Activated B cell treated with CpG ODN at 0.5 μM for 24 hours (primary cell): ENCODE measurements at regions not wholly inside any gene's neighbourhood (a gene's known extent, or its start where the extent isn't known, plus 50 kb on each side); places are given as distances from the start of the nearest gene placed in this dataset.

Source experiments
- ATAC-seq: fragments of 200-7000 bp; cut with Tn5 transposase; one replicate; pipeline ENCODE4 v1.10.0; 2021; ENCODE audit warnings: low read depth, mild to moderate bottlenecking, moderate library complexity
- CTCF ChIA-PET: fragments of 350-600 bp; sonication (Branson Sonifier 250); formaldehyde crosslinking; loops from one replicate; lab custom pipeline; 2021; ENCODE audit warnings: antibody characterized with exemption; lab: Charles Lee
- POLR2A ChIA-PET: fragments of 350-600 bp; sonication (Branson Sonifier 250); formaldehyde crosslinking; loops from one replicate; lab custom pipeline; 2021; ENCODE audit warnings: antibody characterized with exemption; lab: Charles Lee
- DNase-seq: peaks from one replicate; pipeline ENCODE4 v3.0.0; 2022
- H3K27ac Mint-ChIP-seq: one replicate; pipeline ENCODE4 v1.8.0; 2020; ENCODE audit warnings: mixed read lengths
- H3K27me3 Mint-ChIP-seq: one replicate; pipeline ENCODE4 v1.8.0; 2021; ENCODE audit warnings: mixed read lengths
- H3K36me3 Mint-ChIP-seq: one replicate; pipeline ENCODE4 v1.8.0; 2021; ENCODE audit warnings: low read depth, mixed read lengths
- H3K4me1 Mint-ChIP-seq: one replicate; pipeline ENCODE4 v1.8.0; 2021; ENCODE audit warnings: mixed read lengths
- H3K4me3 Mint-ChIP-seq: one replicate; pipeline ENCODE4 v1.8.0; 2020; ENCODE audit warnings: mild to moderate bottlenecking, mixed read lengths
- H3K9me3 Mint-ChIP-seq: one replicate; pipeline ENCODE4 v1.8.0; 2020; ENCODE audit warnings: mixed read lengths
- intact Hi-C: fragments of 100-400 bp; cut with micrococcal nuclease; formaldehyde crosslinking; loops from one replicate; pipeline ENCODE4 v1.15.1; 2024
- TF ChIP-seq, protein P1 (sequence below): fragments of 200-600 bp; IDR thresholded peaks from one replicate; pipeline ENCODE4 v1.8.0; 2022; ENCODE audit warnings: antibody characterized with exemption, mild to moderate bottlenecking

GRCh38 chr6:6750594-6751265, 162.2 kb downstream of the LY86 start:
- H3K27ac Mint-ChIP-seq = no peak overlapping the region
- no peak for DNase-seq
- TF ChIP-seq, protein P1, sequence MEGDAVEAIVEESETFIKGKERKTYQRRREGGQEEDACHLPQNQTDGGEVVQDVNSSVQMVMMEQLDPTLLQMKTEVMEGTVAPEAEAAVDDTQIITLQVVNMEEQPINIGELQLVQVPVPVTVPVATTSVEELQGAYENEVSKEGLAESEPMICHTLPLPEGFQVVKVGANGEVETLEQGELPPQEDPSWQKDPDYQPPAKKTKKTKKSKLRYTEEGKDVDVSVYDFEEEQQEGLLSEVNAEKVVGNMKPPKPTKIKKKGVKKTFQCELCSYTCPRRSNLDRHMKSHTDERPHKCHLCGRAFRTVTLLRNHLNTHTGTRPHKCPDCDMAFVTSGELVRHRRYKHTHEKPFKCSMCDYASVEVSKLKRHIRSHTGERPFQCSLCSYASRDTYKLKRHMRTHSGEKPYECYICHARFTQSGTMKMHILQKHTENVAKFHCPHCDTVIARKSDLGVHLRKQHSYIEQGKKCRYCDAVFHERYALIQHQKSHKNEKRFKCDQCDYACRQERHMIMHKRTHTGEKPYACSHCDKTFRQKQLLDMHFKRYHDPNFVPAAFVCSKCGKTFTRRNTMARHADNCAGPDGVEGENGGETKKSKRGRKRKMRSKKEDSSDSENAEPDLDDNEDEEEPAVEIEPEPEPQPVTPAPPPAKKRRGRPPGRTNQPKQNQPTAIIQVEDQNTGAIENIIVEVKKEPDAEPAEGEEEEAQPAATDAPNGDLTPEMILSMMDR = no peak
- intact Hi-C loops = no loop called here
- no peak overlapping the region for H3K4me3 Mint-ChIP-seq
- H3K9me3 Mint-ChIP-seq = no peaks in the 10 kb centered on the region
- POLR2A ChIA-PET = interaction anchor here (0.6 to 0.7 kb wide), 2 partner anchors 8 to 65 kb away, joined by 3 to 6 read pairs; no protein-coding TSS in a partner anchor
- H3K4me1 Mint-ChIP-seq = no peaks in the 10 kb centered on the region
- no peak for ATAC-seq
- H3K27me3 Mint-ChIP-seq = peaks cover 5% of the 10 kb centered on the region
- CTCF ChIA-PET = interaction anchor here (1.6 kb wide), 1 partner anchor 8 kb away, joined by 4 read pairs; no protein-coding TSS in a partner anchor
- H3K36me3 Mint-ChIP-seq = no peaks in the 10 kb centered on the region

DNA sequence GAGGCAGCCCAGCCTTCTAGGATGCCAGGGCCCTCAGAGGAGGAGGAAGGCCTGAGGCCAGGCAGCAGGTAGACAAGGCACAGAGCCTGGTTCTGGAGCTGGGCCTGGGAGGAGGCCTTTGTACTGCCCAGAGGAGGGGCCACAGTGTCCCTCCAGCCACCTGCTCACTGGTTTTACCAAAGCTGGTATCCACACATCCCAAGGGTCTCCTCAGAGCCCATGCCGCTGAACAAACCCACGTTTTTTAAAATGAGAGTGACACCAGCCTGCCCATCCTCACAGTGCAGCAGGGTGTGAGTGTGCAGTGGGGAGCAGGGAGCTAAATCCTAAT, 162.7 kb downstream of the LY86 start:
- Mint-ChIP-seq H3K4me3 (no peak overlapping the region), H3K27ac (no peak overlapping the region), H3K4me1 (no peaks in the 10 kb centered on the region), H3K36me3 (no peaks in the 10 kb centered on the region), H3K9me3 (no peaks in the 10 kb centered on the region), H3K27me3 (peaks cover 9% of the 10 kb centered on the region)
- DNase-seq = no peak
- ATAC-seq = no peak
- intact Hi-C loops = no loop called here
- TF ChIP-seq, protein P1 = no peak
- ChIA-PET POLR2A (interaction anchor here (0.5 kb wide), 1 partner anchor 512 kb away, joined by 9 read pairs; no protein-coding TSS in a partner anchor), CTCF (interaction anchor here (1.1 to 1.6 kb wide), 2 partner anchors 8 to 492 kb away, joined by 3 to 4 read pairs; no protein-coding TSS in a partner anchor)

GRCh38 chr6:6751619-6752023, 163.1 kb downstream of the LY86 start:
- POLR2A ChIA-PET = interaction anchor here (0.5 kb wide), 1 partner anchor 512 kb away, joined by 9 read pairs; no protein-coding TSS in a partner anchor
- Mint-ChIP-seq H3K27ac (no peak overlapping the region), H3K36me3 (no peaks in the 10 kb centered on the region), H3K27me3 (peaks cover 9% of the 10 kb centered on the region), H3K9me3 (no peaks in the 10 kb centered on the region), H3K4me3 (no peak overlapping the region), H3K4me1 (no peaks in the 10 kb centered on the region)
- DNase-seq (no peak), ATAC-seq (no peak)
- TF ChIP-seq, protein P1 = no peak
- CTCF ChIA-PET = interaction anchor here (1.1 kb wide), 1 partner anchor 492 kb away, joined by 3 read pairs; no protein-coding TSS in a partner anchor
- intact Hi-C loops = no loop called here

GRCh38 chr6:6752129-6752528, 163.6 kb downstream of the LY86 start:
- no peak for ATAC-seq
- peaks cover 9% of the 10 kb centered on the region for H3K27me3 Mint-ChIP-seq
- TF ChIP-seq, protein P1 = no peak
- no peaks in the 10 kb centered on the region for H3K36me3 Mint-ChIP-seq
- POLR2A ChIA-PET = no interaction called here
- no peak for DNase-seq
- intact Hi-C loops = no loop called here
- no peaks in the 10 kb centered on the region for H3K9me3 Mint-ChIP-seq
- H3K4me3 Mint-ChIP-seq = no peak overlapping the region
- H3K27ac Mint-ChIP-seq = no peak overlapping the region
- CTCF ChIA-PET = interaction anchor here (1.1 kb wide), 1 partner anchor 491 kb away, joined by 3 read pairs; no protein-coding TSS in a partner anchor
- H3K4me1 Mint-ChIP-seq = no peaks in the 10 kb centered on the region

GRCh38 chr6:6753301-6753700, 164.8 kb downstream of the LY86 start:
- TF ChIP-seq, protein P1 = no peak
- Mint-ChIP-seq H3K4me1 (no peaks in the 10 kb centered on the region), H3K27ac (no peak overlapping the region), H3K4me3 (no peak overlapping the region), H3K9me3 (no peaks in the 10 kb centered on the region), H3K27me3 (peaks cover 9% of the 10 kb centered on the region), H3K36me3 (no peaks in the 10 kb centered on the region)
- DNase-seq (no peak), ATAC-seq (no peak)
- POLR2A ChIA-PET = no interaction called here
- intact Hi-C loops = no loop called here
- CTCF ChIA-PET = no interaction called here
